AG20443 (cell line): ENCODE measurements at regions not wholly inside any gene's neighbourhood (a gene's known extent, or its start where the extent isn't known, plus 50 kb on each side); places are given as distances from the start of the nearest gene placed in this dataset.

ENCODE experiments used
- DNase-seq: peaks from one replicate; pipeline ENCODE4 v3.0.0; 2012; ENCODE audit warnings: low spot score, mixed read lengths

DNA sequence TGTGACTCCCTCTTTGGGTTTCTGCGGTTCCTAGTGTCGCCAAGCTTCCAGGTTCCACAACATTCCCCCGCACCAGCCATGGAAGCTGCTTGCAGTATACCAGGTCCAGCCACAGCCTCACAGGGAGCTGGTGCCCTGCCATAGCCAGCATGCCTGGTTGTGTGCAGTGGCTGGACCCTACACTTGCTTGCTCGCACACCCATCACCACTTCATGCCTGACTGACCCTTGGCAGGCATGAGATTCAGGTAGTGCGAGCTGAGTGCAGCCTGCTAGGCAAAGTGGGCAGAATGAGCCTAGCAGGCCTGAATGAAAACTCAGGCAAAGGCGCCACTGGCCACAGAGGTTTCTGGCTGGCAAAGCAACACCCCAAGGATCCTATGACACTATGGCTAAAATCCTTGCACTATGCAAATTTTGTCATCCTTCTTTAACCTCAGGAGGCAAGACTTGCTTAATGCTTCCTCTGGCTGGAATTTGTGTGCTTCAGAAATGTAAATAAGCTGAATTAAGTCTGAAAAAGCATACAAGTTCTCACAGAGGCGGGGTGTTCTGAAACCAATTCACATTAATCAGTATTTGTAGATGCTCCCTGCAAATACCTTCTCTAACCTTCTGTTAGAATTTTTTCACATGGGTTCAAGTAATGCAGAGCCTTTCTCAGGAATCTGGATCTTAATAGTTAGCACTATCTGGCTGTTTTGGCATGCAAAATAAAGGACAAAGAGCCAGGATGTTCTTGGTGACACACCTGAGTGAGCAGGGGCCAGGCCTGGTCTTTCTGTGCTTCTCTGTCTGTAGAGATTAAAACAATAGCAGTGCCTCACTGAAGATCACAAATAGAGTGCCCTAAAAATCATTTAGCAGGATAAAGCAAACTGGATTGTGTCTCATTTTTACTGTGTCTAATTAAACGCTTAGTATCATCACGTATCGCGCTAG lies 256.9 kb downstream of the GPATCH2 start:
- DNase-seq = no peak

DNA sequence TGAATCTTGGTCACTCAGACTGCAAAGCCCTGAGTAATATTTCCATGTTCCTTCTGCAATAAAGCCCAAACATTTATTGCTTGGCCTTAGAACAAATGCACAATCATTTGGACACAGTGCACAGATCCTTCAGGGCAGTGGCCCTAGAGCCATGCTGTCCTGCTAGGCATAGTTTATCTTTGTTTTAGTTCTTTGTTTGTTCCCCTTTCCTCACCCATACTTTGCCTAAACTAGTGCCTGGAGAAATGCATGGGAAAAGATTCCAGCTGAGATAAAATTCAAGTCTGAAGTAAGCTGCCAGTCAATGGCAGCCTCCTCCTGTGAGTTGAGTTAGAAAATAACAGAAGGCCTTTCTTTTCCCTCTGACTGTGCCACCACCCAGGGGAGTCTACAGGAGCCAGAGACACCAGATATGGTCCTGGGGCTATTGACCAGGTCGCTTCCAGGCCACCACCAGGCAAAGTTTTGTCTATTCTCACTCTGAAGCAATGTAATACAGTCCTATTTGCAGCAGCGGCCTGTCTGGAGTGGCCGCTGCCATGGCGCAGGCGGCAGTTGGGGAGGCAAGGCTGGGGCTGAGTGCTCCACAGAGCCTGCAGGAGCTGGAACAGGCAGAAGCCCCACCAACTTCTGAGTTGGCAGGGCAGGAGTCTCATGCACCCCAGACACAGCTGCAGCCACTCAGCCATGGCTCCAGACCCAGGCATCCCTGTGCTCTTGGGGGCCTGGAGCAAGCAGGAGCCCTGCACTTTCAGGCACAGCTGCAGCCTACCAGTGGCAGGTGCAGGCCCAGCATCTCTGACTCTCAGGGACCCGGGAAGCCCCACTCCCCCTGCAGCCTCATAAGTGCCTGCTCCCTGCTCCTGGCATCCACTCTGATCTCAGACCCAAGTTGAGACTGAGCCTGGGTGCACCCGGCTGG lies 258.6 kb downstream of the GPATCH2 start:
- no peak for DNase-seq

DNA sequence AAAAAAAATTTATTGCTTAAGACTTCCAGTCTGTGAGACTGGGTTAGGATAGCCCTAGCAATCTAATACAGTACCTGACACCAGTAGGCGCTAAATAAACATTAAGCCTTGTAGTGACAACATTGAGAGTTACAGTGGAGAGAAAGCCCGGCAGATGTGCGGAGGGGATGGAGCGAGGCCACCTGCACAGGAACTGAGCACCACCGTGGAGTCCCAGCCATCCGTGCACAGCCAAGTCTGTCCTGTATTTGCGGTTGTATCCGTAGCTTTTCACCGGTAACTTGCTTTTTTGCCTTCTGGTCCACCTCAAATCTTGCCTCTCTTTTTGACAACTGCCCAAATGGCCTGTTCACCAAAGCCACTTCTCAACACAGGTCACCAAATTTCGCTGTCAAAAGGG lies 260.1 kb downstream of the GPATCH2 start:
- no peak for DNase-seq

GRCh38 chr1:217369996-217370551 lies 260.8 kb downstream of the GPATCH2 start:
- DNase-seq = no peak

DNA sequence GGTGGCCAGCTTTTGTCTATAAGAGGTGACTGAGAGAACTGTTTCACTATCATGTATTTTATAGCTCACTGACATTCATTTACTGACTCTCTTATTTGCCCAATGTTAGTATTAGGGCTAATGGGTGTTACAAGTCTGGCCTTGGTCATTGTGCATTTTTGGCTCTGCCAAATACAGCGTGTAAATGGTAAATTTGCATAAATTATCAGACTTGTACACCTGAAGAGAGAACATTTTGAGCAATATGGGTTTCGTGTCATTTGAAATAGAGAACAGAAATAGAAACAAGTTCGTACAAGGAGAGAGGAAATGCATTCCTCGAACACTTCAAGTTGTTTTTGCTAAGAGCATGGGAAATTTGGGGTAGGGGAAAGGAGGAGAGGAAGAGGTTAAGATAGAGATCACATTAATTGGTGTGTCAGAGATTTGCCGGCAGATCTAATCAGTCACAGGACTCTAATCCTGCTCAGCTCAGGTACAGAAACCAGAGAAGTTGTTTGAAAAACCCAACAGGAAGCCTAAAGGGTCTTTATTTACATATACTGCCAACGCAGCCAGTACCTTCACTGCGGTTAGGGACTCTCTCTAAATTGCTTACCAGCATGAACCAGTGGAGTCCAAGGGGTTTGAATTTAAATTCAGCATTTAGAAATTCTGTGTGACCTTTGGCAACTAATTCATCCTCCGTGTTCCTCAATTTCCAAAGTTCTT lies 261.5 kb downstream of the GPATCH2 start:
- no peak for DNase-seq

DNA sequence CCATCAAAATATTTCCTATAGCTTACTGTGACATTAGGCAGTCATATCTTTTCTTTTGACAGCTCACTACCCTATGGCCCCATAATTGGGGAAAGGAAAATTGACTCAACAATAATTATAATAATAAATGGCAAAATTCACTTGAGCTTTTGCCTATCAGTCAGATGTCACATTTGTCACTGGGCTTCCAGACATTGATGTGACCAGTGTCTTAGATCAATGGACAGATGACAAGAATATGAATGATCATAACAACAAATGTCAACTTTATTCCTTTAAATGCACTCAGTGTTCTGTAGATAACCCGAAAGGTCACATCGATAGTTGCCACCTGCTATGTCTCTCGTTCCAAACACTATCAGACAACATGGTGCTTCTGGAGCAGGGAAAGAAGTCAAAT lies 266.7 kb downstream of the GPATCH2 start:
- no peak for DNase-seq

DNA sequence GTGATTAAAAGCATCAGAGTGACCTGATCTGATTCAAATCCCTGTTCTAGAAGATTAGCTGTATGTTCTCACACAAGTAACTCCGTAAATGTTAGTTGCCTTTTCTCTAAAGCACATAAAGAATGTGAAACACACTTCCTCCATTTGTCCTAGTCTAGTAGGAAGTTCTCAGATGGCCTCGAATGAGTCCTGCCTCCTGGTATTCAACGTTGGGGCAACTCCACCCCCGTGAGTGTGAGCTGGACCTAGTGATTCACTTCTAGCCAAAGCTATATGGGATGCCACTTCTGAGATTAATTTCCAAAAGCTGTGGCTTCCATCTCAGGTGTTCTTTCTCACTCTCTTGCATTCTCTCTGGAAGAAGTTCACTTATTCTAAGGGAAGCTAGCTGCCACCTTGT lies 267.6 kb downstream of the GPATCH2 start:
- peak; percentile 10 for DNase-seq

- no peak for DNase-seq
Measured at GRCh38 chr1:217360510-217360909, 270.4 kb downstream of the GPATCH2 start.

DNA sequence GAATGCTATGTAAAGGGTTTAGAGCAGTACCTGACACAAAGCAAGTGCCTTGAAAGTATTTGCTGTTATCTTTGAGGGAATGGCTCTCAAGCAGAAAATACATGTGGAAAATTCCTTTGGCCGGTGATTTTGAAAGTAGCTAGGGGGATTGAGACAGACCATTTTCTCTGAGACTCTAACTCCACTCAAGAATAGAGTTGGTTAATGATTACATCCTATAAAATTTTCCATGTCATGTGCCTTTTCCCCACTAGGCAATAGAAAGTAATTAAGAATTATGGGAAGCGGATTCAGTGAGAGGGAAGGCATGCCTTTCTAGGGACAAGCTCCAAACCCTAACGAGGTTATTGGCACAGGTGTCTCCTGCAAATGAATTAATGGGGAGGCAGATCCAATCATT lies 276.0 kb downstream of the GPATCH2 start:
- no peak for DNase-seq

- no peak for DNase-seq
Measured at GRCh38 chr1:217348960-217349664, 281.8 kb downstream of the GPATCH2 start.

- DNase-seq = no peak
Measured at GRCh38 chr1:217344712-217345111, 286.2 kb downstream of the GPATCH2 start.

DNA sequence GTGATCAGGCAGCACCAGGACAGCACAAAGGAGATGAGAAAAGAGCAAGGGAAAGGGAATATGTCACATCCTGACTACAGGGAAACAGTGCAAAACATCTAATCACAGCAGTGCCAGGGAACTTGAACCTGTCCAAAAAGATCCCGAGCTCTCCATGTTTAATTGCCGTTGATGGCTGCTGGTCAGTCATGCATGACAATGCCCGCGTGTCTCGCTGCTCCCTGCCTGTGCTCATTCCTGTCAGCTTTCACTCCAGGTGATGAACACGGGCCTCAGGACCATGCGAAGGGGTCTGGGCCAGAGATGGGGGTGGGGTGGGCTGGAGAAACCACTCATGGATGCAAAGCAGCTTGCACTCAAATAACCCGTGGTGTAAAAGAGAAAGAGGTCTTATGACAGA lies 287.0 kb downstream of the GPATCH2 start:
- DNase-seq = no peak

DNA sequence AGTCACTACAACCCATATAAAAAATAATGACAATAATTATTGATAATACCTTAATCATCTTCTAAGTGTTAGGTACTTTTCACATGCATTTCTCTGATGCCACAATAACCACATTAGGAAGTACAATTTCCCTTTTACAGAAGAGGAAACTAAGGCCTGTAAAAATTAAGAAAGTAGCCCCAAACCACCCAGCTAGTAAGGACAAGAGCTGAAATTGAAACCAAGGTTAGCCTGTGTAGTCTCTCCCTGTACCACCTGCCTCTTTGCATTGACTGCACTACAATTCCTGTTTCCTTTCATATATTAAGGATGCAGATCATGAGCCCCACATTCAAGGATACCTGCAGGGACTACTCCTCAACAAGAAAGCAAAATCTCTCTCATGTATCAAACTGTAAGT lies 288.8 kb downstream of the GPATCH2 start:
- no peak for DNase-seq

DNA sequence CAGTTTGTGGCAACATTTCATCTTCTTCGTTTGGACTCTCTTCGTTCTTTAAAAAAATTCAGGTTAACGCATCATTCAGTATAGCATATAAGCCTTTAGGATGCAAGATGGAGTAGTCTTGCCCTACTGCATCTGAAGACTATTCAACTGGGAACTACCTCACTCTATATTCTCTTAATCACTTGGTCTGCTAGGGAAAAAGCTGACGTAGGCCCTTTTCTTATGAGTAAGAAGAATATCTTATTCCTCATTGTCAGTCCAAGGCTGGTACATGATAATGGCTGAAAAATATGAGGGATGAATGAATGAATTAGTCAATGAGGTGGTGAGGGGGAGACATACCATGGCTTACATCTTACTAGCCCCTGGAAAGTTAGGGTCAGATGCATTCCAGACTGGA lies 294.2 kb downstream of the GPATCH2 start:
- DNase-seq = no peak

- peak; percentile 39 for DNase-seq
Measured at GRCh38 chr1:217333939-217334338, 297.0 kb downstream of the GPATCH2 start.

- DNase-seq = no peak
Measured at GRCh38 chr1:217332431-217333065, 298.3 kb downstream of the GPATCH2 start.

DNA sequence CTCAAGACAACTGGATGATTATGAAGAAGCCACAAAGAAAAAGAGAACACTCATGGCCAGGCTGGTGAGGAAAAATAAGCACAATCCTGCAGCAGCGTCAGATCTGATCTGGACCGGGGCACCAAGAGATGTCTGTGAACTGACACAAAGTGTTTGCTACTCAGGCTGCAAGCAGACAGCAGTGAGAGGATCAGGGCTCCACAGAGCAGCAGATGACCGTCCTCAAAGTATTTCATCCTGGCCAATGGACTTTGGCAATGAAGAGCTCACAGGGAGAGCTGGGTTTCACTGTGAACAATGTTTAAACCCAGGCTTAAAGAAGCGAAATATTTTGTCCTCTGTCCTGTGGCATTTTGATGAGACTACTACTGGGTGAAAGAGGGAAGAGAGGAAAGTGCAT lies 299.2 kb downstream of the GPATCH2 start:
- DNase-seq = no peak

DNA sequence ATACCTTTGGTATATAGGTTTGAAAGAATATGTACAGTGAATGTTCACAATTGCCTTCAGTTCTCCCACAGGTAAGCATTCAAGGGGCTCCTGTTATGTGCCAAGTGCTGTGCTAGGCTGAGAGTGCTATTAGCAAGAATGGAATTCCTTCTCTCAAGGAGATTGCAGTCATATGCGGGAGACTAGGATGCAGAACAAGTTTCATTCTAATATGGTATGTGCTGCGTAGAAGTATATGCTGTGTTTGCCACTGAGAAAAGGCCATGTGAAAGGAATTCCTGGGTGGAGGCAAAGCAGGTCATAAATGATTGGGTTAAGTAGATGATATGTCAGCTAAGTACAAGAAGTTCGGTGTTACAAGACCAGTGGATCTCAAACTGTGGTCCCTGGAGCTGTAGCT lies 303.0 kb downstream of the GPATCH2 start:
- DNase-seq = no peak

- DNase-seq = no peak
Measured at GRCh38 chr1:217322834-217323233, 308.1 kb downstream of the GPATCH2 start.

GRCh38 chr1:217315346-217315745 lies 315.5 kb downstream of the GPATCH2 start:
- no peak for DNase-seq

DNA sequence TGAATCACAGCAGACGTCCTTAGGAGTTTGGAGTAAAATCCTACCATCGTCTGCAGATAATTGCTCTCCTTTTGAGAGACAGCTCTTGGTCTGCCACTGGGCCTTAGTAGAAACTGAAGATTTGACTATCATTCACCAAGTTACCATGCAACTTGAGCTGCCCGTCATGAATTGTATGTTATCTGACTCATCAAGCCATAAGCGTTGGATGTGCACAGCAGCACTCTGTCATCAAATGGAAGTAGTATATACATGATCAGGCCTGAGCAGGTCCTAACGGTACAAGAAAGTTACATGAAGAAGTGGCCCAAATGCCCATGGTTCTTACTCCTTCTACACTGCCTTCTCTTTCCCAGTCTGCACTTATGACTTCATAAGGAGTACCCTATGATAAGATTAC lies 317.8 kb downstream of the GPATCH2 start:
- DNase-seq = no peak
